A673 (cell line): ENCODE measurements at regions not wholly inside any gene's neighbourhood (a gene's known extent, or its start where the extent isn't known, plus 50 kb on each side); places are given as distances from the start of the nearest gene placed in this dataset.

Source experiments
- BruUV-seq: library from RNA; stranded (reverse); fragments of 400-500 nt; replicated peaks from 2 replicates; lab custom pipeline; 2021; lab: Mats Ljungman, UMichigan
- CTCF ChIA-PET: fragments of 300-600 bp; sonication (Branson Sonifier 250); formaldehyde crosslinking; loops from one replicate; lab custom pipeline; 2022; ENCODE audit warnings: antibody characterized with exemption; lab: Charles Lee
- POLR2A ChIA-PET: fragments of 300-600 bp; sonication (Branson Sonifier 250); formaldehyde crosslinking; loops from one replicate; lab custom pipeline; 2022; ENCODE audit warnings: antibody characterized with exemption; ENCODE audit not compliant: low non-redundant PET; lab: Charles Lee
- DNase-seq: peaks from one replicate; pipeline ENCODE4 v3.0.0-alpha.2; 2015; ENCODE audit warnings: low spot score
- H3K27ac ChIP-seq: fragments of 200-600 bp; sonication (generic); 2 replicates; pipeline ENCODE4 v1.5.1; 2016; ENCODE audit warnings: mixed run types, low read depth, mild to moderate bottlenecking, mixed read lengths, antibody characterized with exemption, low read length; ENCODE audit not compliant: poor library complexity, severe bottlenecking
- H3K27me3 ChIP-seq: fragments of 200-600 bp; sonication (generic); replicated peaks from 2 replicates; pipeline ENCODE4 v1.6.1; 2017; ENCODE audit warnings: mixed run types, low read depth, mild to moderate bottlenecking, mixed read lengths, antibody characterized with exemption, low read length; ENCODE audit not compliant: insufficient read depth, poor library complexity
- H3K36me3 ChIP-seq: fragments of 200-600 bp; sonication (generic); 2 replicates; pipeline ENCODE4 v1.6.1; 2016; ENCODE audit warnings: mixed run types, mild to moderate bottlenecking, mixed read lengths, antibody characterized with exemption, low read length; ENCODE audit not compliant: insufficient read depth, poor library complexity, severe bottlenecking
- H3K4me1 ChIP-seq: fragments of 200-600 bp; sonication (generic); 2 replicates; pipeline ENCODE4 v1.6.1; 2017; ENCODE audit warnings: mixed run types, mild to moderate bottlenecking, mixed read lengths, antibody characterized with exemption, low read length; ENCODE audit not compliant: insufficient read depth, poor library complexity, severe bottlenecking
- H3K4me3 ChIP-seq: fragments of 200-600 bp; sonication (generic); 2 replicates; pipeline ENCODE4 v1.5.1; 2016; ENCODE audit warnings: low read depth, mixed run types, mild to moderate bottlenecking, mixed read lengths, low read length; ENCODE audit not compliant: poor library complexity, severe bottlenecking
- H3K9me3 ChIP-seq: fragments of 200-600 bp; sonication (generic); 2 replicates; pipeline ENCODE4 v1.6.1; 2016; ENCODE audit warnings: mixed run types, low read depth, mild to moderate bottlenecking, mixed read lengths, antibody characterized with exemption, low read length; ENCODE audit not compliant: poor library complexity, severe bottlenecking
- EZH2 ChIP-seq: fragments of 200-600 bp; sonication (generic); IDR thresholded peaks from 2 replicates; pipeline ENCODE4 v1.6.1; 2017; ENCODE audit warnings: borderline replicate concordance, low read depth, mild to moderate bottlenecking, mixed read lengths, antibody characterized with exemption, low read length; ENCODE audit not compliant: poor library complexity, severe bottlenecking
- intact Hi-C: fragments of 100-400 bp; cut with micrococcal nuclease; formaldehyde crosslinking; loops from one replicate; pipeline ENCODE4 v1.10.0; 2022; ENCODE audit not compliant: unreplicated experiment
- TF ChIP-seq, protein P1 (sequence below): fragments of 300-800, 200-600 bp; sonication (generic); conservative IDR thresholded peaks from 2 replicates; pipeline ENCODE4 v1.5.1; 2017; ENCODE audit warnings: low read depth, mild to moderate bottlenecking, antibody characterized with exemption, low read length, moderate library complexity, mixed read lengths

DNA sequence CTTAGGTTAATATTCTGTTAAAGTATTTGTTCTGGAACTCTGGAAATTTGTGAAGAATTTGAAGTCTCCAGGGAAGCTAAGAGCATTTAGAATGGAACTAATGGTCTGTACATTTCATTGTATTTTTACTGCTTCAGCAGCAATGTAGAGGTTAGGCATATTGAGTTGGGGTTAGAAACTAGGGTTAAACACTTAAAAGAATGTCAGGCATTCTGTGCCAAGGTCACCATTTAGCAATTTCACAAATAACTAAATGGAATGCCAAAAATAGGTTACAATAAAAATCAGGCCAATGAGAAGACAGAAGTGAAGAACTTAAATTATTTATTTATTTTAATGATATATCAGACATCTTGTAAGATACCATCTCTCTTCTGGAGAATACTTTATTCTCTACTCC, 210.8 kb downstream of the C12orf50 start:
- Histone ChIP-seq H3K4me3 (no peak overlapping the region), H3K36me3 (no peaks in the 10 kb centered on the region), H3K4me1 (no peaks in the 10 kb centered on the region), H3K27ac (no peak overlapping the region), H3K9me3 (no peaks in the 10 kb centered on the region), H3K27me3 (no peaks in the 10 kb centered on the region)
- POLR2A ChIA-PET: no interaction called here
- CTCF ChIA-PET: no interaction called here
- no peak for DNase-seq
- BruUV-seq: no TSS peak
- TF ChIP-seq, protein P1, sequence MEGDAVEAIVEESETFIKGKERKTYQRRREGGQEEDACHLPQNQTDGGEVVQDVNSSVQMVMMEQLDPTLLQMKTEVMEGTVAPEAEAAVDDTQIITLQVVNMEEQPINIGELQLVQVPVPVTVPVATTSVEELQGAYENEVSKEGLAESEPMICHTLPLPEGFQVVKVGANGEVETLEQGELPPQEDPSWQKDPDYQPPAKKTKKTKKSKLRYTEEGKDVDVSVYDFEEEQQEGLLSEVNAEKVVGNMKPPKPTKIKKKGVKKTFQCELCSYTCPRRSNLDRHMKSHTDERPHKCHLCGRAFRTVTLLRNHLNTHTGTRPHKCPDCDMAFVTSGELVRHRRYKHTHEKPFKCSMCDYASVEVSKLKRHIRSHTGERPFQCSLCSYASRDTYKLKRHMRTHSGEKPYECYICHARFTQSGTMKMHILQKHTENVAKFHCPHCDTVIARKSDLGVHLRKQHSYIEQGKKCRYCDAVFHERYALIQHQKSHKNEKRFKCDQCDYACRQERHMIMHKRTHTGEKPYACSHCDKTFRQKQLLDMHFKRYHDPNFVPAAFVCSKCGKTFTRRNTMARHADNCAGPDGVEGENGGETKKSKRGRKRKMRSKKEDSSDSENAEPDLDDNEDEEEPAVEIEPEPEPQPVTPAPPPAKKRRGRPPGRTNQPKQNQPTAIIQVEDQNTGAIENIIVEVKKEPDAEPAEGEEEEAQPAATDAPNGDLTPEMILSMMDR: no peak
- TF ChIP-seq EZH2: no peak
- intact Hi-C loops: no loop called here

DNA sequence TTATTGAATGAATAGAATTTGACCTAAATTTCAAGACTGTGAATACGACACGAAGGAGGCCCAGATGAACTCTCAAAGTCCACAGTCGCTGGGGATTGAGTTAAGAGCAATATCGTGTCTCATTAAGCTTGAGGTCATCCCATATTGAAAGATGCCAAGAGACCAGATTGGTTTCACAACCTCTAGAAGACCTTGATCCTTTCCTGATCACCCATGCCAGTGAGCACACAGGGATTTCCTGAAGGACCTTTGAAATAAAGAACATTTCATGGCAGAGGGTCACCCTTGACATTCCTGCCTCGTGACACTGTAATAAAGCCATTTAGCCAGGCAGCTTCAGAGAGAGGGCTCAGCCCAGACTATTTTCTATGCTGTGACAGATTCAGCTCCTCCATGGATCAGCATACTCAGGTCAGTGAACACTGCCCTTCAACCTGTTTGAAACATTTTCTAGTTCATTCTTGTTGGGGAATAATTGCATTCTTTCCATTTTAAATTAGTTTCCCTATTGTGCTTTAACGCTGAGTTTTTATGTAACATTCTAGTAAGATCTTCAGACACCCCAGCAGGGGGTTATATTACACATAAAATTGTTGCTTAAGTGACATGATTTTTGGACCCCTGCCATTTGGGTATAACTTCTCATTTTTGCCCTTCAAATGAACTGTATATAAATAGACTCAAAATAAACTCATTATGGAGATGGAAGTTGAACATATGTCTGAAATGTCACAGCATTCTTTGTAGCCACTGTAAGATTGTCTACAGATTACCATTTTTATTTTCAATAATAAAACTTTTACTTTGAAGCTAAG, 213.2 kb downstream of the C12orf50 start:
- POLR2A ChIA-PET: interaction anchor here (0.7 kb wide), 1 partner anchor 524 kb away, joined by 3 read pairs; no protein-coding TSS in a partner anchor
- no TSS peak for BruUV-seq

DNA sequence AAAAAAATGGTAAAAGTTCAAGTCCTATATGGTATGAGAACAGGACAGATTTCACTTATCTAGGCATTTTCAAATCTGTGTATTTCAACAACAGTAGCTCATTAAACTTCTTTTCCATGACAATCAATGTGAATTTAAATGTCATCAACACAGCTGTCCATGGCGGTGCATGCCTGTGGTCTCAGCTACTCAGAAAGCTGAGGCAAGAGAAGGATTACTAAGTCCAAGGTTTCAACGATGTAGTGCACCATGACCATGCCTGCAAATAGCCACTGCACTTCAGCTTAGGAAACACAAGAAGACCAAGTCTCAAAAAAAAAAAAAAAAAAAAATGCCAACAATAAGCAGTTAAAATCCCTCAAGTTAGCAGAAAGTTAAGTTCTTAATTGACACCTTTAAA, 214.6 kb downstream of the C12orf50 start:
- intact Hi-C loops: no loop called here
- POLR2A ChIA-PET: no interaction called here
- Histone ChIP-seq H3K4me3 (no peak overlapping the region), H3K4me1 (no peaks in the 10 kb centered on the region), H3K27ac (no peak overlapping the region), H3K27me3 (no peaks in the 10 kb centered on the region), H3K9me3 (no peaks in the 10 kb centered on the region), H3K36me3 (no peaks in the 10 kb centered on the region)
- no TSS peak for BruUV-seq
- CTCF ChIA-PET: no interaction called here
- no peak for DNase-seq
- TF ChIP-seq, protein P1: no peak
- no peak for TF ChIP-seq EZH2

More for the DNA sequence above, 213.2 kb downstream of the C12orf50 start:
- CTCF ChIA-PET: no interaction called here
- H3K9me3 ChIP-seq: no peaks in the 10 kb centered on the region
- H3K4me1 ChIP-seq: no peaks in the 10 kb centered on the region
- intact Hi-C loops: no loop called here
- H3K27ac ChIP-seq: no peak overlapping the region
- H3K4me3 ChIP-seq: no peak overlapping the region
- DNase-seq: peak; percentile 43
- H3K36me3 ChIP-seq: no peaks in the 10 kb centered on the region
- TF ChIP-seq EZH2: no peak
- TF ChIP-seq, protein P1: no peak
- no peaks in the 10 kb centered on the region for H3K27me3 ChIP-seq
